ENCODE measurements at regions not wholly inside any gene's neighbourhood (a gene's known extent, or its start where the extent isn't known, plus 50 kb on each side); places are given as distances from the start of the nearest gene placed in this dataset.

DNA sequence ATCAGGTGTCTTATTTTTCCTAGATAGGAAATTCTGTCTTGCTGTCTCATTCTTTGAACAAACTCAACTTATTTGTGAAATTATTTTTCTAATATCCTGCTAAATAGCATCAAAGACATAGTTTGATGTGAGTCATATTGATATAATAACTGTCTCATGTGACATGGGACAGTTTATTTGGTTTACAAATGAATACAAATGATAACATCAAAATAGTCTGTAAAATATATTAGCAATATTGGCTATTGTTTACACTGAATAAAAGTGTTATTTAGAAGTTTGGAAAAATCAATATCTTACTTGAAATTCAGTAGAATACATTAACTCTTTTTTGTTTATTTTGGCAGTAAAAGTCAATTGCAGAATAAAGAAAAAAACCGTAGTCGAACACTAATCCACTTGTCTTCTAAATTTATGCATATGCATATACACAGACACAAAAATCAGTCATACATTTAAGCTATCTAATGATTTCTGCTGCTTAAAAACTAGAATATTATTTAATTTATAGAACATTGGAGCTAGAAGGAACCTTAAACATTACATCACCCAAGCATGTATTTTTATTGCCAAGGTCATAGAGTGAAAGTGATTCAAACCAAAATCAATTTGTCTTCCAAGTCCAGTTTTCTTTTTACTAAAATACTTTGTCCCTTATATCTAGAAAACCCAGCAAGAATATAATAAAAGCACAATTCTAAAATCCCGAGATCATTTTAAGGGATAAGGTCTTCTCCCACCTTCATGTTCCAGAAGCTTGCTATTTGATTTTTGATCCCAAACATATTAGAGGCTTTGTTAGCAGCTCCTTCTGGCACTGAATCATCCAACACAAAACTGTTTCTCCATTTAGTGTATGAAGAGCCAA, 776.5 kb upstream of the SLITRK1 start:
- TF ChIP-seq, protein P1, sequence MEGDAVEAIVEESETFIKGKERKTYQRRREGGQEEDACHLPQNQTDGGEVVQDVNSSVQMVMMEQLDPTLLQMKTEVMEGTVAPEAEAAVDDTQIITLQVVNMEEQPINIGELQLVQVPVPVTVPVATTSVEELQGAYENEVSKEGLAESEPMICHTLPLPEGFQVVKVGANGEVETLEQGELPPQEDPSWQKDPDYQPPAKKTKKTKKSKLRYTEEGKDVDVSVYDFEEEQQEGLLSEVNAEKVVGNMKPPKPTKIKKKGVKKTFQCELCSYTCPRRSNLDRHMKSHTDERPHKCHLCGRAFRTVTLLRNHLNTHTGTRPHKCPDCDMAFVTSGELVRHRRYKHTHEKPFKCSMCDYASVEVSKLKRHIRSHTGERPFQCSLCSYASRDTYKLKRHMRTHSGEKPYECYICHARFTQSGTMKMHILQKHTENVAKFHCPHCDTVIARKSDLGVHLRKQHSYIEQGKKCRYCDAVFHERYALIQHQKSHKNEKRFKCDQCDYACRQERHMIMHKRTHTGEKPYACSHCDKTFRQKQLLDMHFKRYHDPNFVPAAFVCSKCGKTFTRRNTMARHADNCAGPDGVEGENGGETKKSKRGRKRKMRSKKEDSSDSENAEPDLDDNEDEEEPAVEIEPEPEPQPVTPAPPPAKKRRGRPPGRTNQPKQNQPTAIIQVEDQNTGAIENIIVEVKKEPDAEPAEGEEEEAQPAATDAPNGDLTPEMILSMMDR (conservative IDR thresholded peaks at IDR 0.05; ENCODE audit: low read length), result no peak
- TF ChIP-seq EZH2phosphoT487 (IDR thresholded peaks at IDR 0.05; ENCODE audit: borderline replicate concordance, low read depth, low read length), result no peak
